Activated CD4-positive, CD25-positive, alpha-beta regulatory T cell treated with anti-CD3 and anti-CD28 coated beads, Interleukin-2, amount 50 U/mL, for 72 hours (primary cell): ENCODE measurements at regions not wholly inside any gene's neighbourhood (a gene's known extent, or its start where the extent isn't known, plus 50 kb on each side); places are given as distances from the start of the nearest gene placed in this dataset.
A peak's percentile ranks its signal among the peaks of the same experiment; 100 is the strongest.

ENCODE experiments used
- DNase-seq: peaks from one replicate; pipeline ENCODE4 v3.0.0; 2021

DNA sequence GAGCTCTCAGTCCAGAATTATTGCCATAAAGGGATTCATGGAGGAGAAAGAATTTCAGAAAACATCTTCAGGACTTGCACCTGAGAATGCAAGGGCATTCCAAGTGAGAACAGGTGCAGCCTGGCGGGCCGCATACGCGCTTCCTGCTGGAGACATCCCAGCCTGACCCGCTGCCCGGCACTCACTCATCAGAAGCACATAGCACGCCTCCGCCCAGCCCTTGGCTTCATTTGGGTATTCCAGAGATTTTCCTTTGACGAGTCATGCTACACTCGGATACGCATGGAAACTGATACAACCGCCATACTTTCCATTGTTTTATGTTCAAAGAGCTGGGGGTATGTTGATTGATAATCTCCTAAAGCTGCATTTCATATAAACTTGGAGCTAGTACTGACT, 228.0 kb upstream of the ID2 start:
- no peak for DNase-seq

DNA sequence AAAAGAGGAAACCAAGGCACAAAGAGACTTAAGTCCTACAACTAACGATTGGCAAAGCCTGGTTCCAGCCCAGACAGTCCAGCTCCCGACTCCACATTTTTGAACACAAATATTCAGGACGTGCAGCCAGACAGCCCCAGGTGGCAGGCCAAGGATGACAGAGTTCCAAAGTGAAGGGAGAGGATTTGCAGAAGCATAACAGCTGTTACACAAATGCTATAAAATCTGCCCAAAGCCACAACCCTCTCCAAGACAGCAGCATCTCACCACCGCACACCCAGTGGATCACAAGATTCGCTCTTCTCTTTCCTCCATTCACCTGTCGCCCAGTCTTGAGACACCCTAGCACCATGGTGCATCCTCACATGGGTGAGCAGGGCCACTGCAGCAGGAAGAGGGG, 227.1 kb upstream of the ID2 start:
- no peak for DNase-seq

DNA sequence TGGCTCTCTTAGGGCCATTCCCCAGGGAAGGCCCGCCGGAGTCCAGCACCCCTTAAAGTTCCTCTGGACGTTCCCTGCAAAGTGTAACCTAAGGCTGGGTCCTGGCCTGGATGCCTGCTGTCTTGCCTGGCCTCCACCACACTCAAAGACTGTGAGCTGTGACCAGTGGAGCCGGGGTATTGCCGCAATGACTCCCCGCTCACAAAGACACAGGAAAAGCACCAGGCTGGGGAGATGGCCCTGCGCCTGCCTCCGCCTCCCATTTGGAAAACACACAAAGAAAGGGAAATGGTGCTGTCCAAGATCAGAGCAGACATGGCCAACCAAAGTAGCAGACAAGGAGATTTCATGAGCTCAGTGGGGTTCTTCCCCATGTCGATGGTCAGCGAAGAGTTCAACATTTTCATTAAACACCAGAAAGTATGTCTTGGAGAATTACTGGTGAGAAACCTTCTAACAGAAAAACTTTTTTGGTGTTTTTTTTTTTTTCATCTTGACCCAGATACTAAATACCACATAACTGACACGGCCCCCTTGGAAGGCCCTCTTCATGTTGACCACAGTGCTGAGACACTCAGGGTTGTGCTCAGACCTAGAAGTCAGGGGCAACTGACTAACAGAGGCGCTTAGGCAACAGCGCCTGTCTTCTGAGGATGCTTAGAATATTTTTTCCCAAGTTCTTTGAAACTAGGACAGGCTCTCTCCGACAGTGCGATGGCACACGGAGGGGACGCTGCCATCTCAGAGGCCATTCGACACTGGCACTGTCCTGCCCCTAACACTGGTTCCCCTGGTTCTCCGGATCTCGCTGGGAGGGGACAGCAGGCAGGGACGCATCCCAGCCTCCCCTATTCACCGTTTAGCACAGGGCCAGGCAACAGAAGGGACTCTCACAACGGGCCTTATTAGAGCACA, 226.4 kb upstream of the ID2 start:
- peak; percentile 36 for DNase-seq

DNA sequence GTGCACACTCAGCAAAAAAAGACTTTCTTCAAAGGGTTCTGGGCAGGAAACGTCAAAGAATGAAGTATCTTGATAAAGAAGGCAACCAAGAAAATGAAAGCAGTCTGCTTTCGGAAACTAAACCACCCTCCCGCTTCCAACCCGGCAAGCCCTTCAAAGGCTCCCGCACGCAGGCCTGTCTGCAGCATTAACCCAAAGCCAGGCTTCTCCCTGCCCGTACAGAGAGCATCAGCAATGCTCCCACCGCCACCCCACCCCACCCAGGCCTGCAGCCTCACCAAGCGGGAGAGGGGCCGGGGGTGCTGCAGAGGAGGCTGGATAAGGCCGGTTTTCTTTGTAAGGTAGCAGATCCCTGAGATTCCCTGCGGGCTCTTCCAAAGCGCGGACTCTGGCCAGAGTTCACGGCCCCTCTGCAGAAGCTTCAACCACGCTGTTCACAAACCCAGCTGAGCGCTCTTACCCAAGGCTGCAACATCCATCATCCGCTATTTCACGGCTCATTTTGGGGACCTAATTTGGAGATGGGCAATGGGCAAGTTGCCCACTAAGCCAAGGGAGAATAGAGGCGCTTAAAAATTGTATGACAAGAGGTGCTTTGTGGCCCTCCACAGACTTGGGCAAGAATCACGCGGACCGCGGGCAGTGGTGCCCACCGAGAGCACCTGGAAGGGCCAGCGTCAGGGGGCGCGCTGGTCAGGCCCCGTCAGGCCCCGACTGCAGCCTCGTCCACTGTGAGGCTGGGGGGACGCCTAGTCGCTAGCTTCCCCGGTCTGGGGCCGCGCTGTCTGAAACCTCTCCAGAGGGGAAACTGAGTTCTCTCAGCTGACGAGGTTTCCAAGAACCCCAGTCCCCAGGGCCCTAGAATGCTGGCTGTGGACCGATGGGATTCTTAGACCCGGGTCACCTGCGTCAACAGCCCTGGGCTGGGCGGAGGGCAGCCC, 225.4 kb upstream of the ID2 start:
- peak; percentile 44 for DNase-seq

DNA sequence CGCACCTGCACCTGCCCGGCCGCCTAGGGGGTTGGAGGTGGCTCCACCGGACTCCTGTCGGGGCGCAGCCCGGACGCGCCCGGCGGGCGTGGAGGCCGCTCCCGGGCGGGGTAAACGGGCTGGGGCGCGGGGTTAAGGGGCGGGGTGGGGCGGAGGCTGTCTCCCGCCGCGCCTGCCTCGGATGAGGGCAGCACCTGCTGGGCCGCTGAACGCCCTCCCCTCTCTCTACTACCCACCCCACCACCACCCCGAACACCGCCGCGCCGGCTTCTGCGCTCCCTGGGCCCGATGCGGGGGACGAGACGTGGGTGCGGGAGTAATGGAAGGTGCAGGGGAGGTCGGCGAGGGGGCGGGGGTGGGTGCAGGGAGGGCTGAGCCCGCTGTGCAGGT, 224.8 kb upstream of the ID2 start:
- DNase-seq: peak; percentile 47

DNA sequence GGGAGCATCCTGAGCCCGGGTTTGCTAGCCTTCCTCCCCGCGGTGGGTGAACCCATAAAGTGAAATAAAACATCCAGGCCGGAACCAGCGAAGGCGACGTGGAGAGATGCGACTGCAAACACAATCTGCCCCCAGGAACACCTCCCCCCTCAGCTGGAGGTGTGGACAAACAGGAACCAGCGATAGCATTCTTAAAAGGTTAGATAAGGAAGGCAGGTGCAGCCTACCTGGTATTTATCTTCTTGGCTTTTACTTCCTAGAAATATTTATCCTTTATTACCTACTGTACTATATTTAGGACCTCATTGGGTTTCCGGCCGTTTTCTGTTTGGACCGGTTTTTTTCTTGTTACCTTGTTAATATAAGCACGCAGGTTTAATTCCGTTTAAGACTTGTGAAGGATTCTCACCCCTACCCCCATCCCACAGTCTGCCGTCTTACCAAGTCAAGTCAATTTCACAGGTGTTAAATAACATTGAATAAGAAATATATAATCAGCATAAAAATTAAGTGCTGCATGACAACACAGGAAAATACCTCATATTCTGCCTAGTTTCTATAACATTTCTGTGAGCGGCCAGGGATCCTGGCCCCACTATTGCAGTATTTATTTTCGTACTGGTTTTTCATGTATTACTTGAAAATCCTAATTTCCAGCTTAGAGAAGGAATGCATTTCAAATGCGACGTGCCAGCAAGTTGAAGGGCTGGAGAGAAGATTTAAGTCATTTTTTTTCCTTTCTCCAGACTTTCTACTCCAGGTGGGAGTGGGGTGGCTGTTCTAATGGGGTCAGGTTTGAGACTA, 224.0 kb upstream of the ID2 start:
- no peak for DNase-seq

DNA sequence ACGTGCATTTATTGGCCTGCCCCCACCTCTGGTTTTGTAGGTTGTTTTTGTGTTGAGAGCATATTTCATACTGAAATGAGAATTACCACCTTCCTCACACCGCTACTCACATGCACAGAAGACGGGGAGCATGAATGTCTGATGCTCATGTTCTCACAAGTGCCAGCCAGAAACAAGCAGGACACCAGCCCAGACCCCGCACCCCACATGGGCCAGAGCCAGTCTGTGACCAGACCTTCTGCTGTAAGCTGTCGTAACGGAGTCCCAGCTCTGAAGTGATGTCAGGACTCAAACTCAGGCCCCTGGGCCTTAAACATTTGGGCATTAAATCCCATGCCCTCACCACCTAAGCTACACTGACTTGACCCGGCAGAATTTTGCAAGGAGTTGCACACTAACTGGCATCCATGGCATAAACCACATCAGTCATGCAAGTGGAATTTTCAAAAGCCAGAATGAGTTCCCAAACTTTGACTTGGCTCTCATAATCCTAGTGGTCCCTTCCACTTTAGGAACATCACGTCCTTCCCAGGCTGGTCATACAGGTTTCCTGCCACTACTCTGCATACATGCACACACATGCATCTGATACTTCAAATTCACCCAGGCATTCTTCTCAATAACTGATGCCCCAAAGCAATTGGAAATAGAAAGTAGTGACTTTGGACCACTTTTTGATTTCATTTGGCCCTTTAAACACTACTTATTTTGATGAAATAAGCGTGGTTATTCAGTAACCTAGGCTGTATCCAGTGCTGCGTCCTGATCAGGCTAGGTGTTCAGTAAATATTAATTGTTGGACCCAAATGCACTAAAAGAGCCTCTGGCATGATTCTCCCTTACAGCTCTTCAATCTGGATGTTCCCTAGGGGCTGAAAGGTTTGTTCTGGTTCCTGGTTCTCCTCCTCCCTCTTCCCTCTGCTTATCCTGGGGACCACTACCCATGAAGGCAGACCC, 223.1 kb upstream of the ID2 start:
- DNase-seq: no peak

DNA sequence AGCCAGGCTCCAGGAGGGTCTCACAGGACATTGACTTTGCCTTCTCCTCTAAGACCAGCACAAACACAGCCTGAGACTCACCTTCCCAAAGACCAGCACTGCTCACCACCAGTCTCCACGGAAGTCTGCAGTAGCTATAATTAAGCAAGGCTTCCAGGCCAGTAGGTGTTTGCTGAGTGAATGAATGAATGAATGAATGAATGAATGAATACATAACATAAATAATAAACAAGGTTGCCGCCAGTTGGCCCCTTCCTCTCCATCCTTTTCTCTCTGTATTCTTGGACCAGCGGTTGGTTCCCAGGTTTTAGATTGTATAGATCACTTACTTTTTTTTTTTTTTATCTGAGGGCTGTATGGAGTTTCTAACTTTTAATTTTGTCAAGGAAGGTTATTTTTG, 222.4 kb upstream of the ID2 start:
- DNase-seq: no peak

DNA sequence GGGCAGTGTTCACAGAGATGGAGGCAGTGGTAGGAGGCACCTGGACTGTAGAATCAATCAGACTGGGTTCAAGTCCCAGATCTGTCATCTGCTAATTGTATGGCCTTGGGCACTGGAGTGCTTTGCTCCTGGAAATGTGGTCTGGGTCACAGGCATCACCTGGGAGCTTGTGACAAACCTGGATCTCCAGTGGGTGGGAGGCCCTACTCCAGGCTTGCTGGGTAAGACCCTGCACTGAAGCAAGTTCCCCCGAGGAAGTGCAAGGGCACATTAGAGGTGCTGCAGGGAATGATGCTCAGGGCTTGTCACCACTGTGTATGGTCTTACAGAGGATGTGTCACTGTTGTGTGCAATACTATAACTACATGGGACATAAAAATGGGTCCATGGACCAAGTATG, 220.5 kb upstream of the ID2 start:
- DNase-seq: peak; percentile 18

DNA sequence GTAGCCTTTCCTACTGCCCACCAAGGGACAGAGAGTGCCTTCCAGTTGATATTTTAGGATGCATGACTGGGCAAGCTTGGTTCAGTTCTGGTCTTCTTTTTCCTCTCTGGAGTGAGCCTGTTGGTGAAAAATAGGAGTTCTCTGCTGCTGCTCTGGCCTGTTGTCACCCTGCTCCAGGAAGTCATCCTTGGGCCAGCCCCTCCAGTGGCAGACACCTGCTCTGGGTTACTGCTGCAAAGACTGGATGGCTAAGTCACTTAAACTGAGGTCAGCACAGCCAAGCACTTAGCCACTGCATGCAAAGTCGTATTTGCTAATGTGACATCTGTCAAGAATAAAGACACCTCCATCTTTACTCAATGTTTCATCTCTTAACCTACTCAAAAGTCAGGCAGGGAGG, 219.6 kb upstream of the ID2 start:
- DNase-seq: peak; percentile 14

DNA sequence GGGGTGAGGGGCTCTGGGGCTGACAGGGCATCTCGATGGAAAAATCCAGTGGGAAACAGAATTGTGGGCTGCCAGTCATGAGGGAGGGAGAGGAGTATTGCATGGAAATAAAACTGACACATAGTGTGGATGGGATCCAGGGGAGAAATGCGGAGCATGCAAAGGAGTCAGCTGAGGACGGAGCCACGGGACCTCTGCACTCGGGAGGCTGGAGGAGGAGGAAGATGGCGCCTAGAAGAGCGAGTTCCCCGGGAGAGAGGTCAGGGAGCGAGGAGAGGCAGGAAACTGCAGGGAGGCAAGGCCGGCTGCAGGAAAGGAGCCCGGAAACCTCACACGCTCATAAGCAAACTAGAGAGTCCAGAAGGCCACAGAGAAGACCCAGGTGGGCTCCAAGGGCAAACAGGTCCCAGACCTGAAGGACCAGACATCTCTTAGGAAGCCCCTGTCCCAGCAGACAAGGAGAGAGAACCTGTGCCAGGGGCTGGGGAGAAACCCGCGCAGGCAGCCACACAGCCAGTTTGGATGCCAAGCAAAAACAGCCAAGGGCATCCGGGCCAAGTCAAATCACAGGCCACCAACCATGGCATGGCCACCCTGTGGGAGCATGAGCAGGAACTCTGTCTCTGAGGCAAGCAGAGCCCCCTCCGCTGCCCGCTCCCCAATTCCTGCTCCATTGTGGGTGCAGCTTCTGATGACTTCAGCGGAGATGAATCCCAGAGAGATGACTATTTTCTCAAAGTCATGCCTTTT, 218.8 kb upstream of the ID2 start:
- peak; percentile 11 for DNase-seq

DNA sequence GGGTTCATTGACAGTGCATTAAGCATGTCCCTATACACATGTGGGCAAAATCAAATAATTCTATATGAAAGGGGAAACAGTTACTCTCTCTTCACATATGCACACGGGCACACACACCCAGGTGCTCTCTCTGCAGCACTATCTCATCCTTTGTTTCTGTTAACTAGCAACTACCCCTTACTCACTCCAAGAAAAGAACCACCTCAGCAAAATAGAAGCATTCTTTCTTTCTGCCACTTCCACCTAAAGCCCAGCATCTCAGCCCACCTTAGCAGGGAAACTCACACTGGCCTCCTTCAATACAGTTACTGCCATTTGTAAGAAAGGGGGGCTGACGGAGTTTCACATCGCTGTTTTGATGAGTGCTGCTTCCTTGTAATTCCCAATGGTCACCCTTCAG, 216.3 kb upstream of the ID2 start:
- DNase-seq: no peak

DNA sequence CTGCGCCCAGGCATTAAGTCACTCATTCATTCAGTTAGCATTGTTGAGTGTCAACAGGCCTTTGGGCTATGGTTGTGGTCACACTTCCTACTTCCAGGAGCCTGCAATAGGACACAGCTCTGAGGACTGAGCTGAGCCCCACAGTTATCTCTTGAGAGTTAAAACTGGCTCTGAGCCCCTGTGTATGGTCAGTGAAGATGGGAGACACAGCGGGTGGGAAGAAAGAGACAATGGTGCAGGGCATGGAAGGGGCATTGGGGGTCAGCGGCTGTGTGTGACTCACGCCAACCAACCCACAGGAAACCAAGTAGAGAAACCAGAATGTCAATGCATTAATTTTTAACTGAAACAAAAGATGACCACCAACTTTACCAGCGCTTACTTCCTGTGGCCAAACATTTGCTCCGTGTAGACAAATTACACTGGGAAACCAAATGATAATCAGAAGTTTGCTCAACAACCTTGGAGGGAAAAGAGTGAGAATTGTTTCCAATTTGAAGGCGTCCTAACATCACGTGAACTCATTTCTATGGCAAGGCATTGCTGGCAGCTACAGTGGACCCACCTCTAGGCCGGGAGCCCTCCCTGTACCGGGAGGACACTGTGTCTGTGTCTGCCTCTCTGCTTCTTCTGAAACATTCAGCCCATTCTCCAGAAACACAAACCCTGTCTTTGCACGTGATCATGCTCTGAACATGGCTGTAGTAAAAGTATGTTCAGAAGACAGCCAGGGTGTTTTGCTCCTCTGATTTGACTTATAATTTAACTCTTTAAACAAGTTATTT, 212.0 kb upstream of the ID2 start:
- DNase-seq: no peak

DNA sequence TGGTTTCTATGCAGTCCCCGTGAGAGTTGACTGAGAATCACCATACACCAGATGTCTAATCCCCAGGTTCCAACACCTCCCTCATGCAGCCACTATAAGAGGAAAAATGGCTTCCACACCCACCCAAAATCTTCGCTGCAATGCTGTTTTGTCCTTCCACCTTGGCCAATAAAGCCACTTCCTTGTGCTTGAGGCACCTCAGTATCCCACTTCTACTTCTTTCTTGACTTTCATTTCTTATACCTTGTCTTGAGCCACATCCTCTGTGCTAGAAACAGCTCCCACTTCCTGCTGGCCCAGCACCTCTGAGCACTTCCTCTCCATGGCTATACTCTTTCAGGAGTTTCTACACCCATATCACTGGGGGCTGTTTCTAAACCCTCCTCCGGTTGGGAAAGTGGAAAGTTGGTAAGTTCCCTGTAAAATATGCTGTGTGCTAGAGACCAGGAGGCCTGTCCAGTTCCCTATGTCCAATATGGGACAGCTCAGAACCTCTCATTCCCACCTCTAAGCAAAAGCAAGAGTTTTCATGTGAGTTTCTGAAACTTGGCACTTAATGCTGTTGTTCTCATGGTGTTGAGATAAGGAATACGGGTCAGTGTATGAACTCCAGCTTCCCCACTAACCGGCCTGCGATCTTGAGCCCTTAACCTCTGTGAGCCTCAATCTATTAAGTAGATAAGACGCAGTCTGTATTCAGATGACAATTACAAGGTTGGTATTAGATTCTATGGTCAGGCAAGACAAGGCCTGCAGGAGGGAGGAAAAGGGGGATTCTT, 209.1 kb upstream of the ID2 start:
- no peak for DNase-seq

DNA sequence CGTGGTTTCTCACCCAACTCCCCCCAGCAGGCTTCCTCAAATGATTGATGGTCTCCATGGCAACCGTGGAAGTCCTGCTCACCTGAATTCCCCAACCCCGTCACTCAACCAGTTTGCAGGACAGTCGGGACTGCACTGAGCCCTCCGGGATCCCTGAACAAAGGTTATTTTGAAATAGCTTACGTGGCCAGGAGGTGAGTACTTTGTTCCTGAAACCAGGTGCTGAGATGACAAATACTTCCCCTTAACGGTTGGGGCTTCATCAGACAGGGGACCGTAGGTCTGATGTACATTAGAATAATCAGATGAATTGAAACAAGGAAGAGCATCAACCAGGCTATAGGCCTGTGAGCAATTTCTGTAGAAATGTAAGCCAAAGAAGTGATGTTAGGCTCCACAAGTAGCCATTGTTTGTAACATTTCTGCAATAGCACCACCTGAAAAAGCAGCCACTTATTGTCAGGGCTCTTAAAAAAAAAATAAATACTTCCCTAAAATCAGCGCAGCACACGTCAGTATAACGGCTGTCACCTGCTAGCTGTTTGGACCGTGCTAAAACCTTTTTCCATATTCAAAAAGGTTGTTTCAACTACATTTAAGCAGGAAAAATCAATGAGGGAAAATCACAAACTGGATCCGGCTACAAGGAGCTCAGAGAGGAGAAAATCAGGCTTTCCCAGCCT, 206.4 kb upstream of the ID2 start:
- DNase-seq: no peak

DNA sequence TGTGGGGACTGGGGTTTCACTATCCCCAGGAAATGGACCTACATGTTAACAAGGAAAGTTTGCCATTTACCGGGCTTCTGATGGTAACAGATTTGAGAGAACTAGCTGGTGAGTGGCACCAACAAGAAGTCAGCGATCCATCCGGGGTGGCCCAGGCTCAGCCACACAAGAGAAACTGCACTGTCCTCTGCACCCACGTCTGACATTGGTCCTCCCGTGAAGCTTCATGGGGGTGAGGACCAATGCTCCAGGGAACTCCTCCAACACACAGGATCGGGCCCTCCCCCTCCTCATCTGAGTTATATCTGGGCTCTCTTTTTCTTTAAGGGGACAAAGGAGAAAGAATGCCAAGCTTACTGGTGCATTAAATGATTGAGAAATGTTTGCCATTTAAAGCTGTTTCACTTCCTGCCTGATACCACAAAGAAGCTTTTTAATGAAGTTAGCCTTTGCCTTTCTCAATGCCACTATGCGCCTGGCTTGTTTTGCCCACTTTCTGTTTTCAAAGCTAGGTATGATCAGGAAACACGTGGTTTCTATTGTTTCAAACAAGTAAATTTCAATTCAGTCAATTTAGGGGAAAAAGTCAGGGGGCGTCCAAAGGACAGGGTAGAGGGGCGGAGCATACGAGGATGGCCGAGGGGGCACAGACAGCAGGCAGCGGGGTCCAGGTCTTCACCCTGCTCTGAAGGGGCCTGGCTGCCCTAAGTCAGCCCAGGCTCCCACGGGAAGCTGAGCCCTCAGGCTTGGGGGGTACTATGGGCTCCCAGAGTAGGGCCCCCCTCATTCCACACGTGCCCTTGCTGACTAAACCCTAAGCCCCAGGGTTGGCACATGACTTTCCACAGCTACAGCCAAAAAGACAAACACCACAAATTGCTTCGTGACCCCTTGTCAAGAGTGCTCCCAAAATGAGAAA, 204.0 kb upstream of the ID2 start:
- peak; percentile 41 for DNase-seq

DNA sequence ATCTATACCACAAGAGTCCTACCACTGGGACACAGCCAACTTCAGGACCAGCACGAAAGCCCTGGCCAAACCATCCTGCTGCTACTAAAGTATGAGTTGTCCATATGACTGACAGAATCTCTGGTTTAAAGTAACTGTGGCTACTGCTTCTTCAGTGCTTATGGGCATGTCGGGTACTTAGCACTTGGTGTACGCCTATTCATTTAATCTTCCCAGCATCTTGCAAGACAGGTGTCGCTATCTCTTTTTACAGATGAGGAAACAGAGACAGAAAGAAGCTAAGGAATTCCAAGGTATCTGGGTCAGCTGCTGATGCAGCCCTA, 203.4 kb upstream of the ID2 start:
- no peak for DNase-seq

DNA sequence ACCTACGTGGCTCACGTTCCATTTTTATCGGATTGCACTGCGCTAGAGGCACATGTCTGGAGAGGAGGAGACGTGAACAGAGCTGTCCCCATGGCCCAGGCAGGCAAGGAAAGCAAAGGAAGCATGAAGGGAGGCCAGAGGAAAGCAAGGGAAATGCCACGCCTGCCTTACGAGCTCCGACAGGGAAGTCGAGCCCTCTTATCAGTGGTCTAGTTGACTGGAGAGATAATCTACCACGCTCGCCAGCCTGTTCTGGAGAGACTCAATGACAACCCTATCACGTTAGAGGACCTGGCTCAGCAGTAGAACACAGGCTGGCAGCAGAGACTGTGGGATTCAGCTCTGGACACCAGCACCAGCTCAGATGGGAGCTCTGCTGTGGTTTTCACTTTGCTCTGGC, 202.6 kb upstream of the ID2 start:
- DNase-seq: no peak
